SU-DHL-6 (cell line): ENCODE measurements at regions not wholly inside any gene's neighbourhood (a gene's known extent, or its start where the extent isn't known, plus 50 kb on each side); places are given as distances from the start of the nearest gene placed in this dataset.

ENCODE experiments used
- EZH2phosphoT487 ChIP-seq: fragments of 200-600 bp; sonication (generic), shearing (Covaris generic); conservative IDR thresholded peaks from 2 replicates; pipeline ENCODE4 v1.6.1; 2018; ENCODE audit warnings: mild to moderate bottlenecking, antibody characterized with exemption, low read length, moderate library complexity, mixed read lengths
- TF ChIP-seq, protein P1 (sequence below): fragments of 200-600 bp; sonication (generic); IDR thresholded peaks from one replicate; pipeline ENCODE4 v1.5.1; 2017; ENCODE audit warnings: antibody characterized with exemption, mild to moderate bottlenecking, low read length, moderate library complexity; ENCODE audit not compliant: insufficient read depth, poor library complexity, severe bottlenecking

DNA sequence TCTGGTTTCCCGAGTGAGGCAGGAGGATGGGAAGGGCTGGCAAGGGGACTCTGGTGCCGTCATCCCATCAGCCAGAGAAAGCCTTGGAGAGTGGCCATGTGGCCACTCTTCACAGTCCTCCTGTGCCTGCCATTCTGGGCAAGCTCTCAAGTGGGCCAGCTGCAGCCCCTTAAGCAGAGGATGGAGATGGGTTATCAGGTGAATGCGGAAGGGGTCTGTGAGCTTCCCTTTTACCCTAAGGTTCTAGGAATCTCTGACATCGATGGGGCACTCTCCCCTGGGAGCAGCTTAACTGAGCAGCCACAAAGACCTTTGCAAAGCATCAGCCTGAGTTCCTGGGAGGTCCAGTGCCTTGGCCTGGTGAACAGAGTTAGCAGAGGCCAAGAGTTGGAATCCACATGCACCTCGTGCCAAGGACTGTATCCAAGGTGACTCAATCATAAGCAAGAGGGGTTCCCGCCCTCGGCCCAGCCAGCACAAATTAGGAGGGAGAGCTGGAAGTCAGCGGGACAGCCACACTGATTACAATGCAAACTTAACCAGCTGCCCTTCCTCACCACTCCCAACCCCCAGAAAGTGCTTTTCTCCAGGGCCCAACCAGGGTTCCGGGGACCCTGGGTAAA is 193.6 kb downstream of the BUD13 start:
- TF ChIP-seq, protein P1, sequence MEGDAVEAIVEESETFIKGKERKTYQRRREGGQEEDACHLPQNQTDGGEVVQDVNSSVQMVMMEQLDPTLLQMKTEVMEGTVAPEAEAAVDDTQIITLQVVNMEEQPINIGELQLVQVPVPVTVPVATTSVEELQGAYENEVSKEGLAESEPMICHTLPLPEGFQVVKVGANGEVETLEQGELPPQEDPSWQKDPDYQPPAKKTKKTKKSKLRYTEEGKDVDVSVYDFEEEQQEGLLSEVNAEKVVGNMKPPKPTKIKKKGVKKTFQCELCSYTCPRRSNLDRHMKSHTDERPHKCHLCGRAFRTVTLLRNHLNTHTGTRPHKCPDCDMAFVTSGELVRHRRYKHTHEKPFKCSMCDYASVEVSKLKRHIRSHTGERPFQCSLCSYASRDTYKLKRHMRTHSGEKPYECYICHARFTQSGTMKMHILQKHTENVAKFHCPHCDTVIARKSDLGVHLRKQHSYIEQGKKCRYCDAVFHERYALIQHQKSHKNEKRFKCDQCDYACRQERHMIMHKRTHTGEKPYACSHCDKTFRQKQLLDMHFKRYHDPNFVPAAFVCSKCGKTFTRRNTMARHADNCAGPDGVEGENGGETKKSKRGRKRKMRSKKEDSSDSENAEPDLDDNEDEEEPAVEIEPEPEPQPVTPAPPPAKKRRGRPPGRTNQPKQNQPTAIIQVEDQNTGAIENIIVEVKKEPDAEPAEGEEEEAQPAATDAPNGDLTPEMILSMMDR = no peak
- no peak for TF ChIP-seq EZH2phosphoT487
